Neural cell (in vitro differentiated cells): ENCODE measurements at regions not wholly inside any gene's neighbourhood (a gene's known extent, or its start where the extent isn't known, plus 50 kb on each side); places are given as distances from the start of the nearest gene placed in this dataset.

ENCODE experiments used
- H2AFZ ChIP-seq: fragments of 200-600, 300-800 bp; sonication (generic), shearing (Covaris generic); 2 replicates; pipeline ENCODE4 v1.6.0; 2014; ENCODE audit warnings: low read depth, mild to moderate bottlenecking, antibody characterized with exemption, low read length, moderate library complexity
- H3F3A ChIP-seq: fragments of 200-600 bp; shearing (Covaris generic); 2 replicates; pipeline ENCODE4 v1.6.1; 2016; ENCODE audit warnings: mild to moderate bottlenecking, moderate library complexity, mixed read lengths, antibody characterized with exemption, low read length; ENCODE audit not compliant: insufficient read depth, poor library complexity, severe bottlenecking
- H3K27ac ChIP-seq: fragments of 200-600, 300-800 bp; sonication (generic), shearing (Covaris generic); 2 replicates; pipeline ENCODE4 v1.5.1; 2014; ENCODE audit warnings: mild to moderate bottlenecking, low read length, moderate library complexity
- H3K27me3 ChIP-seq: fragments of 300-800, 200-600 bp; sonication (generic), shearing (Covaris generic); 2 replicates; pipeline ENCODE4 v1.6.0; 2014; ENCODE audit warnings: mild to moderate bottlenecking, low read depth, low read length, moderate library complexity; ENCODE audit not compliant: insufficient read depth
- H3K36me3 ChIP-seq: fragments of 300-800, 200-600 bp; sonication (generic), shearing (Covaris generic); 2 replicates; pipeline ENCODE4 v1.5.1; 2014; ENCODE audit warnings: mild to moderate bottlenecking, antibody characterized with exemption, low read length, moderate library complexity; ENCODE audit not compliant: insufficient read depth
- H3K4me2 ChIP-seq: fragments of 300-800, 200-600 bp; sonication (generic), shearing (Covaris generic); 2 replicates; pipeline ENCODE4 v1.6.0; 2014; ENCODE audit warnings: mild to moderate bottlenecking, low read length
- H3K4me3 ChIP-seq: fragments of 300-800, 200-600 bp; sonication (generic), shearing (Covaris generic); 2 replicates; pipeline ENCODE4 v1.5.1; 2014; ENCODE audit warnings: mild to moderate bottlenecking, low read length, moderate library complexity
- H3K79me2 ChIP-seq: fragments of 200-600 bp; shearing (Covaris generic); replicated peaks from 2 replicates; pipeline ENCODE4 v1.6.0; 2014; ENCODE audit warnings: mild to moderate bottlenecking, low read length, moderate library complexity; ENCODE audit not compliant: insufficient read depth
- H3K9ac ChIP-seq: fragments of 300-800, 200-600 bp; sonication (generic), shearing (Covaris generic); 2 replicates; pipeline ENCODE4 v1.6.1; 2016; ENCODE audit warnings: mild to moderate bottlenecking, low read length, mixed read lengths
- H3K9me2 ChIP-seq: fragments of 200-600 bp; shearing (Covaris generic); 2 replicates; pipeline ENCODE4 v1.6.1; 2016; ENCODE audit warnings: mild to moderate bottlenecking, low read length, mixed read lengths; ENCODE audit not compliant: insufficient read depth
- H3K9me3 ChIP-seq: fragments of 200-600, 300-800 bp; sonication (generic), shearing (Covaris generic); 2 replicates; pipeline ENCODE4 v1.6.1; 2016; ENCODE audit warnings: mild to moderate bottlenecking, mixed run types, low read length, moderate library complexity, mixed read lengths
- H4K20me1 ChIP-seq: fragments of 200-600 bp; shearing (Covaris generic); 2 replicates; pipeline ENCODE4 v1.6.1; 2016; ENCODE audit warnings: mild to moderate bottlenecking, mixed run types; ENCODE audit not compliant: insufficient read depth
- CTCF ChIP-seq: fragments of 450-650 bp; IDR thresholded peaks from 2 replicates; pipeline ENCODE4 v1.5.1; 2014; ENCODE audit warnings: antibody characterized with exemption, mild to moderate bottlenecking, moderate library complexity; ENCODE audit not compliant: poor library complexity, severe bottlenecking
- EP300 ChIP-seq: fragments of 450-650 bp; conservative IDR thresholded peaks from 2 replicates; pipeline ENCODE4 v1.6.1; 2014; ENCODE audit warnings: antibody characterized with exemption, mild to moderate bottlenecking, moderate library complexity; ENCODE audit not compliant: poor library complexity, severe bottlenecking
- EZH2 ChIP-seq: fragments of 200-600, 300-800 bp; shearing (Covaris generic), sonication (generic); IDR thresholded peaks from 2 replicates; pipeline ENCODE4 v1.6.1; 2014; ENCODE audit warnings: antibody characterized with exemption, low read length, borderline replicate concordance, mild to moderate bottlenecking; ENCODE audit not compliant: insufficient read depth, poor library complexity, severe bottlenecking
- MXI1 ChIP-seq: fragments of 450-650 bp; conservative IDR thresholded peaks from 2 replicates; pipeline ENCODE4 v1.6.1; 2014; ENCODE audit warnings: antibody characterized with exemption, mild to moderate bottlenecking; ENCODE audit not compliant: poor library complexity, severe bottlenecking
- POLR2AphosphoS5 ChIP-seq: IDR thresholded peaks from 2 replicates; pipeline ENCODE4 v1.6.1; 2012
- RAD21 ChIP-seq: fragments of 450-650 bp; conservative IDR thresholded peaks from 2 replicates; pipeline ENCODE4 v1.6.1; 2014; ENCODE audit warnings: antibody characterized with exemption, mild to moderate bottlenecking, moderate library complexity
- SMC3 ChIP-seq: fragments of 450-650 bp; conservative IDR thresholded peaks from 2 replicates; pipeline ENCODE4 v1.6.1; 2014; ENCODE audit warnings: antibody characterized with exemption, mild to moderate bottlenecking, moderate library complexity; ENCODE audit not compliant: poor library complexity
- TAF1 ChIP-seq: IDR thresholded peaks from 2 replicates; pipeline ENCODE4 v1.6.1; 2012; ENCODE audit warnings: low read depth
- TF ChIP-seq, protein P1 (sequence below): IDR thresholded peaks from 2 replicates; pipeline ENCODE4 v1.6.1; 2012; ENCODE audit warnings: borderline replicate concordance

GRCh38 chr20:24785141-24786110 lies 163.6 kb upstream of the CST7 start:
- Histone ChIP-seq H3K27ac (no peak overlapping the region), H3K9me3 (no peaks in the 10 kb centered on the region), H3K4me2 (no peak overlapping the region), H3K36me3 (no peaks in the 10 kb centered on the region), H3F3A (no peaks in the 10 kb centered on the region), H3K9me2 (no peaks in the 10 kb centered on the region), H3K4me3 (no peak overlapping the region), H3K79me2 (no peaks in the 10 kb centered on the region), H3K9ac (no peak overlapping the region), H4K20me1 (no peaks in the 10 kb centered on the region), H2AFZ (no peak overlapping the region), H3K27me3 (no peaks in the 10 kb centered on the region)
- TF ChIP-seq SMC3: no peak

DNA sequence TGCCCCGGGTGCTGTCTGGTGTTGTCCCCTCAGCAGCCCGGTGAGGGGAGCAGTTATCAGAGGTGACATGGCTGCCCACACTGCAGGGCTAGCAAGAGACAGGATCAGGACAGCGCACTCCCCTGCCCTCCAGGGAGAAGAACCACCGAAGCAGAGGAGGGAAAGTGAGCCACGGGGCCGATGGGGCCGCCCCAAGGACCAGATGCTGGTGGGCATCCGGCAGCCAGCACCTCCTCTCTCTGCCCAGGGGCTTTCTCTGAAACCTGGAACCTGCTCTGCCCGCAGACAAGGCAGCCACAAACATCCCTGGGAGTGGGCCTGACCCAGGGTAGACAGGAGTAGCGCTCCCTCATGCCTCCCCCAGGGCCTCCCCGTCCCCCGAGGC lies 163.0 kb upstream of the CST7 start:
- Histone ChIP-seq H2AFZ (no peak overlapping the region), H3K4me2 (no peak overlapping the region), H3K9ac (no peak overlapping the region), H3K79me2 (no peaks in the 10 kb centered on the region), H3K9me3 (no peaks in the 10 kb centered on the region), H3K27me3 (no peaks in the 10 kb centered on the region), H4K20me1 (no peaks in the 10 kb centered on the region), H3K36me3 (no peaks in the 10 kb centered on the region), H3F3A (no peaks in the 10 kb centered on the region), H3K4me3 (no peak overlapping the region), H3K9me2 (no peaks in the 10 kb centered on the region), H3K27ac (no peak overlapping the region)
- no peak for TF ChIP-seq CTCF
- TF ChIP-seq, protein P1, sequence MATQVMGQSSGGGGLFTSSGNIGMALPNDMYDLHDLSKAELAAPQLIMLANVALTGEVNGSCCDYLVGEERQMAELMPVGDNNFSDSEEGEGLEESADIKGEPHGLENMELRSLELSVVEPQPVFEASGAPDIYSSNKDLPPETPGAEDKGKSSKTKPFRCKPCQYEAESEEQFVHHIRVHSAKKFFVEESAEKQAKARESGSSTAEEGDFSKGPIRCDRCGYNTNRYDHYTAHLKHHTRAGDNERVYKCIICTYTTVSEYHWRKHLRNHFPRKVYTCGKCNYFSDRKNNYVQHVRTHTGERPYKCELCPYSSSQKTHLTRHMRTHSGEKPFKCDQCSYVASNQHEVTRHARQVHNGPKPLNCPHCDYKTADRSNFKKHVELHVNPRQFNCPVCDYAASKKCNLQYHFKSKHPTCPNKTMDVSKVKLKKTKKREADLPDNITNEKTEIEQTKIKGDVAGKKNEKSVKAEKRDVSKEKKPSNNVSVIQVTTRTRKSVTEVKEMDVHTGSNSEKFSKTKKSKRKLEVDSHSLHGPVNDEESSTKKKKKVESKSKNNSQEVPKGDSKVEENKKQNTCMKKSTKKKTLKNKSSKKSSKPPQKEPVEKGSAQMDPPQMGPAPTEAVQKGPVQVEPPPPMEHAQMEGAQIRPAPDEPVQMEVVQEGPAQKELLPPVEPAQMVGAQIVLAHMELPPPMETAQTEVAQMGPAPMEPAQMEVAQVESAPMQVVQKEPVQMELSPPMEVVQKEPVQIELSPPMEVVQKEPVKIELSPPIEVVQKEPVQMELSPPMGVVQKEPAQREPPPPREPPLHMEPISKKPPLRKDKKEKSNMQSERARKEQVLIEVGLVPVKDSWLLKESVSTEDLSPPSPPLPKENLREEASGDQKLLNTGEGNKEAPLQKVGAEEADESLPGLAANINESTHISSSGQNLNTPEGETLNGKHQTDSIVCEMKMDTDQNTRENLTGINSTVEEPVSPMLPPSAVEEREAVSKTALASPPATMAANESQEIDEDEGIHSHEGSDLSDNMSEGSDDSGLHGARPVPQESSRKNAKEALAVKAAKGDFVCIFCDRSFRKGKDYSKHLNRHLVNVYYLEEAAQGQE: no peak
- no peak for TF ChIP-seq SMC3
- no peak for TF ChIP-seq EZH2
- TF ChIP-seq TAF1: no peak
- no peak for TF ChIP-seq MXI1
- TF ChIP-seq EP300: no peak
- no peak for TF ChIP-seq RAD21
- TF ChIP-seq POLR2AphosphoS5: no peak
